B cell (primary cell): ENCODE measurements at regions not wholly inside any gene's neighbourhood (a gene's known extent, or its start where the extent isn't known, plus 50 kb on each side); places are given as distances from the start of the nearest gene placed in this dataset.
"Not testable (repeated sequence)": the region's sequence is repeated elsewhere in the genome, so short reads cannot be mapped to it uniquely, and the experiment has no call there.

ENCODE experiments used
- ATAC-seq: fragments of 200-7000 bp; cut with Tn5 transposase; one replicate; pipeline ENCODE4 v1.10.0; 2021; ENCODE audit warnings: low read depth, mild to moderate bottlenecking, moderate number of reproducible peaks, moderate library complexity
- CTCF ChIA-PET: fragments of 350-600 bp; sonication (Branson Sonifier 250); formaldehyde crosslinking; loops from one replicate; lab custom pipeline; 2021; ENCODE audit warnings: antibody characterized with exemption, inconsistent platforms; lab: Charles Lee
- POLR2A ChIA-PET: fragments of 350-600 bp; sonication (Branson Sonifier 250); formaldehyde crosslinking; loops from one replicate; lab custom pipeline; 2021; ENCODE audit warnings: antibody characterized with exemption; lab: Charles Lee
- DNase-seq: peaks from one replicate; pipeline ENCODE4 v3.0.0; 2013
- H2AFZ ChIP-seq: 2 replicates; pipeline ENCODE4 v1.6.1; 2012; ENCODE audit warnings: mild to moderate bottlenecking, low read depth, low read length; ENCODE audit not compliant: insufficient read depth, poor library complexity, severe bottlenecking
- H3K27ac ChIP-seq, 2 donors: 1 replicate in 1 of 2; 2 replicates in 1 of 2; pipeline ENCODE4 v1.5.1; 2012 to 2013; ENCODE audit warnings: low read length in 2 of 2, mild to moderate bottlenecking in 2 of 2, moderate library complexity in 1 of 2
- H3K27me3 ChIP-seq, 4 experiments: fragments of 200-600 bp in 1 of 4; sonication (generic) in 1 of 4; replicated peaks in 1 of 4; 1 replicate in 2 of 4; 2 replicates in 2 of 4; pipeline versions ENCODE4 v1.6.1 to v1.7.0; 2013 to 2016; ENCODE audit warnings: low read length in 3 of 4, mild to moderate bottlenecking in 2 of 4, mixed read lengths in 1 of 4, moderate library complexity in 1 of 4; ENCODE audit not compliant: insufficient read depth in 4 of 4, control insufficient read depth in 3 of 4; ENCODE audit errors: control extremely low read depth in 1 of 4
- H3K36me3 ChIP-seq, 2 experiments: replicated peaks in 1 of 2; 1 replicate in 1 of 2; 2 replicates in 1 of 2; pipeline versions ENCODE4 v1.6.1 to v1.7.1; 2013; ENCODE audit warnings: low read length in 1 of 2; ENCODE audit not compliant: insufficient read depth in 2 of 2, control insufficient read depth in 1 of 2; ENCODE audit errors: control extremely low read depth in 1 of 2, extremely low read depth in 1 of 2
- H3K4me1 ChIP-seq, 2 donors: fragments of 200-600 bp in 1 of 2; sonication (generic) in 1 of 2; 1 replicate in 1 of 2; 2 replicates in 1 of 2; pipeline versions ENCODE4 v1.5.1 to v1.6.1; 2013 to 2017; ENCODE audit warnings: low read length in 2 of 2; ENCODE audit not compliant: control insufficient read depth in 2 of 2, insufficient read depth in 2 of 2
- H3K4me2 ChIP-seq: replicated peaks from 2 replicates; pipeline ENCODE3; 2012; ENCODE audit warnings: mild to moderate bottlenecking, low read depth, low read length; ENCODE audit not compliant: poor library complexity, severe bottlenecking
- H3K4me3 ChIP-seq, 5 experiments: fragments of 200-600 bp in 1 of 5; sonication (generic) in 1 of 5; 1 replicate in 3 of 5; 2 replicates in 2 of 5; pipeline versions ENCODE4 v1.5.1 to v1.7.0; 2011 to 2016; ENCODE audit warnings: low read length in 4 of 5, mild to moderate bottlenecking in 4 of 5, low read depth in 2 of 5, control low read depth in 1 of 5, moderate library complexity in 1 of 5; ENCODE audit not compliant: insufficient read depth in 1 of 5; ENCODE audit errors: control extremely low read depth in 1 of 5, extremely low read depth in 1 of 5
- H3K79me2 ChIP-seq: fragments of 200-600 bp; sonication (generic); one replicate; pipeline ENCODE4 v1.6.0; 2016; ENCODE audit warnings: low read length; ENCODE audit not compliant: control insufficient read depth, insufficient read depth
- H3K9ac ChIP-seq: fragments of 200-600 bp; sonication (generic); 2 replicates; pipeline ENCODE4 v1.6.1; 2017; ENCODE audit warnings: mild to moderate bottlenecking, low read length, moderate library complexity
- H3K9me3 ChIP-seq, 3 donors: one replicate each; pipeline versions ENCODE4 v1.6.1 to v1.7.1; 2013; ENCODE audit warnings: low read length in 2 of 3; ENCODE audit not compliant: control insufficient read depth in 2 of 3, insufficient read depth in 1 of 3; ENCODE audit errors: control extremely low read depth in 1 of 3
- H4K20me1 ChIP-seq: 2 replicates; pipeline ENCODE4 v1.6.0; 2012; ENCODE audit warnings: mild to moderate bottlenecking, low read length; ENCODE audit not compliant: insufficient read depth, control insufficient read depth, poor library complexity, severe bottlenecking
- H3K27ac Mint-ChIP-seq: one replicate; pipeline ENCODE4 v1.8.0; 2021; ENCODE audit warnings: mixed read lengths
- H3K27me3 Mint-ChIP-seq: one replicate; pipeline ENCODE4 v1.8.0; 2021; ENCODE audit warnings: mixed read lengths
- H3K4me1 Mint-ChIP-seq: one replicate; pipeline ENCODE4 v1.8.0; 2021; ENCODE audit warnings: mixed read lengths
- H3K4me3 Mint-ChIP-seq: one replicate; pipeline ENCODE4 v1.8.0; 2021; ENCODE audit warnings: mixed read lengths
- H3K9me3 Mint-ChIP-seq: one replicate; pipeline ENCODE4 v1.8.0; 2022; ENCODE audit warnings: mixed read lengths; ENCODE audit not compliant: insufficient read depth
- CTCF ChIP-seq: fragments of 200-600 bp; IDR thresholded peaks from one replicate; pipeline ENCODE4 v1.8.0; 2022; ENCODE audit warnings: antibody characterized with exemption, mild to moderate bottlenecking
- EZH2 ChIP-seq: IDR thresholded peaks from 2 replicates; pipeline ENCODE4 v1.6.1; 2012; ENCODE audit warnings: borderline replicate concordance, low read depth, mild to moderate bottlenecking, moderate library complexity, low read length; ENCODE audit not compliant: insufficient read depth, poor library complexity, severe bottlenecking
- WGBS: methylation state at CpG from one replicate; pipeline ENCODE4 v1.1.5; 2013; ENCODE audit warnings: missing lambda C conversion rate; ENCODE audit not compliant: insufficient coverage; 5-methylcytosine and 5-hydroxymethylcytosine counted together
- intact Hi-C: fragments of 100-400 bp; cut with micrococcal nuclease; formaldehyde crosslinking; loops from one replicate; pipeline ENCODE4 v1.10.0; 2022

GRCh38 chr7:84911077-84911476 lies 275.8 kb downstream of the SEMA3D start:
- no peaks in the 10 kb centered on the region for H4K20me1 ChIP-seq
- H3K4me3 ChIP-seq = no peak overlapping the region
- no peak overlapping the region for H3K4me2 ChIP-seq
- no peaks in the 10 kb centered on the region for H3K27me3 ChIP-seq
- WGBS = 100% methylated on average over 2 of the region's 4 CpGs
- H3K9me3 ChIP-seq = no peaks in the 10 kb centered on the region
- ChIA-PET POLR2A (no interaction called here), CTCF (no interaction called here)
- no peak overlapping the region for H2AFZ ChIP-seq
- no peaks in the 10 kb centered on the region for H3K79me2 ChIP-seq
- DNase-seq = no peak
- intact Hi-C loops = no loop called here
- Mint-ChIP-seq H3K27ac (no peak overlapping the region), H3K9me3 (no peaks in the 10 kb centered on the region), H3K4me1 (no peaks in the 10 kb centered on the region), H3K4me3 (no peak overlapping the region), H3K27me3 (no peaks in the 10 kb centered on the region)
- H3K4me1 ChIP-seq = no peaks in the 10 kb centered on the region
- H3K27ac ChIP-seq = no peak overlapping the region
- ATAC-seq = no peak
- no peak overlapping the region for H3K9ac ChIP-seq
- TF ChIP-seq CTCF (no peak), EZH2 (no peak)
- H3K36me3 ChIP-seq = no peaks in the 10 kb centered on the region

DNA sequence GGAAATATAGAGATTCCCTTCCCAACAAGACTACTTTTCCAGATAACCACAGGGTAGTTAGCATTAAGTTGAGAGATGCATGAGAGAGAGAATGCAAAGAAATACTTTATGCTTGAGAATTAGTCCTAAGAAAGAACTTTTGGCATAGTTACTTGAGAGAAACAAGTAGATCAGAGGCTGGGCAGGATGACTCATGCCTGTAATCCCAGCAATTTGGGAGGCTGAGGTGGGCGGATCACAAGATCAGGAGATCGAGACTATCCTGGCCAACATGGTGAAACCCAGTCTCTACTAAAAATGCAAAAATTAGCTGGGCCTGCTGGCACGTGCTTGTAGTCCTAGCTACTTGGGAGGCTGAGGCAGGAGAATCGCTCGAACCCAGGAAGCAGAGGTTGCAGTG lies 276.5 kb downstream of the SEMA3D start:
- H3K27me3 Mint-ChIP-seq, H4K20me1 ChIP-seq, H3K4me3 ChIP-seq, CTCF ChIA-PET, ATAC-seq, H3K9ac ChIP-seq, H3K27me3 ChIP-seq, H3K4me1 ChIP-seq, POLR2A ChIA-PET, H3K4me3 Mint-ChIP-seq, H3K27ac Mint-ChIP-seq, H3K9me3 Mint-ChIP-seq, H3K27ac ChIP-seq, H3K36me3 ChIP-seq, H3K79me2 ChIP-seq, H3K9me3 ChIP-seq, intact Hi-C loops, H2AFZ ChIP-seq, H3K4me1 Mint-ChIP-seq, DNase-seq, H3K4me2 ChIP-seq: not testable (repeated sequence)
- 87% methylated on average over 5 of the region's 5 CpGs for WGBS
